Forelimb muscle (tissue), 1 donor: ENCODE measurements at regions not wholly inside any gene's neighbourhood (a gene's known extent, or its start where the extent isn't known, plus 50 kb on each side); places are given as distances from the start of the nearest gene placed in this dataset.
"Not testable (repeated sequence)": the region's sequence is repeated elsewhere in the genome, so short reads cannot be mapped to it uniquely, and the experiment has no call there.

Experiments
- DNase-seq: peaks from one replicate; pipeline ENCODE4 v3.0.0-alpha.2; 2013; ENCODE audit warnings: low read depth

- DNase-seq: no peak
Measured at GRCh38 chr13:78540058-78540457, 63.3 kb downstream of the POU4F1 start.

GRCh38 chr13:78526044-78526443 is 77.3 kb downstream of the POU4F1 start:
- DNase-seq: not testable (repeated sequence)

GRCh38 chr13:78524936-78525335 is 78.4 kb downstream of the POU4F1 start:
- DNase-seq: no peak

GRCh38 chr13:78521091-78521490 is 82.3 kb downstream of the POU4F1 start:
- peak; percentile 39 for DNase-seq

GRCh38 chr13:78520425-78520824 is 82.9 kb downstream of the POU4F1 start:
- DNase-seq: no peak

- DNase-seq: not testable (repeated sequence)
Measured at GRCh38 chr13:78518482-78518881, 84.9 kb downstream of the POU4F1 start.

- no peak for DNase-seq
Measured at GRCh38 chr13:78499802-78500201, 103.5 kb downstream of the POU4F1 start.

- peak; percentile 4 for DNase-seq
Measured at GRCh38 chr13:78497702-78498355, 105.5 kb downstream of the POU4F1 start.

GRCh38 chr13:78491978-78492377 is 111.4 kb downstream of the POU4F1 start:
- DNase-seq: no peak

GRCh38 chr13:78490225-78490624 is 113.1 kb downstream of the POU4F1 start:
- DNase-seq: not testable (repeated sequence)

- no peak for DNase-seq
Measured at GRCh38 chr13:78487707-78488106, 115.6 kb downstream of the POU4F1 start.

- no peak for DNase-seq
Measured at GRCh38 chr13:78485803-78486202, 117.5 kb downstream of the POU4F1 start.

GRCh38 chr13:78478183-78478582 is 125.2 kb downstream of the POU4F1 start:
- DNase-seq: no peak

- DNase-seq: no peak
Measured at GRCh38 chr13:78476910-78477309, 126.4 kb downstream of the POU4F1 start.

GRCh38 chr13:78468621-78469020 is 134.7 kb downstream of the POU4F1 start:
- DNase-seq: no peak

- no peak for DNase-seq
Measured at GRCh38 chr13:78465250-78465649, 138.1 kb downstream of the POU4F1 start.

GRCh38 chr13:78460176-78460575 is 143.2 kb downstream of the POU4F1 start:
- DNase-seq: no peak

- DNase-seq: no peak
Measured at GRCh38 chr13:78443839-78444238, 159.5 kb downstream of the POU4F1 start.

- DNase-seq: no peak
Measured at GRCh38 chr13:78437781-78438180, 165.6 kb downstream of the POU4F1 start.

GRCh38 chr13:78436311-78436710 is 167.0 kb downstream of the POU4F1 start:
- DNase-seq: no peak

GRCh38 chr13:78431328-78431727 is 172.0 kb downstream of the POU4F1 start:
- no peak for DNase-seq

GRCh38 chr13:78430811-78431210 is 172.5 kb downstream of the POU4F1 start:
- DNase-seq: no peak

GRCh38 chr13:78430166-78430791 is 173.1 kb downstream of the POU4F1 start:
- no peak for DNase-seq

GRCh38 chr13:78428646-78429045 is 174.7 kb downstream of the POU4F1 start:
- DNase-seq: no peak
